PFSK-1 (cell line): ENCODE measurements at regions not wholly inside any gene's neighbourhood (a gene's known extent, or its start where the extent isn't known, plus 50 kb on each side); places are given as distances from the start of the nearest gene placed in this dataset.

ENCODE experiments used
- POLR2AphosphoS5 ChIP-seq: IDR thresholded peaks from 2 replicates; pipeline ENCODE4 v1.6.1; 2012; ENCODE audit warnings: low read depth, mild to moderate bottlenecking, control low read depth, low read length, moderate library complexity
- TAF1 ChIP-seq: IDR thresholded peaks from 2 replicates; pipeline ENCODE4 v1.6.1; 2012; ENCODE audit warnings: low read length, control low read depth, borderline replicate concordance; ENCODE audit not compliant: insufficient read depth

DNA sequence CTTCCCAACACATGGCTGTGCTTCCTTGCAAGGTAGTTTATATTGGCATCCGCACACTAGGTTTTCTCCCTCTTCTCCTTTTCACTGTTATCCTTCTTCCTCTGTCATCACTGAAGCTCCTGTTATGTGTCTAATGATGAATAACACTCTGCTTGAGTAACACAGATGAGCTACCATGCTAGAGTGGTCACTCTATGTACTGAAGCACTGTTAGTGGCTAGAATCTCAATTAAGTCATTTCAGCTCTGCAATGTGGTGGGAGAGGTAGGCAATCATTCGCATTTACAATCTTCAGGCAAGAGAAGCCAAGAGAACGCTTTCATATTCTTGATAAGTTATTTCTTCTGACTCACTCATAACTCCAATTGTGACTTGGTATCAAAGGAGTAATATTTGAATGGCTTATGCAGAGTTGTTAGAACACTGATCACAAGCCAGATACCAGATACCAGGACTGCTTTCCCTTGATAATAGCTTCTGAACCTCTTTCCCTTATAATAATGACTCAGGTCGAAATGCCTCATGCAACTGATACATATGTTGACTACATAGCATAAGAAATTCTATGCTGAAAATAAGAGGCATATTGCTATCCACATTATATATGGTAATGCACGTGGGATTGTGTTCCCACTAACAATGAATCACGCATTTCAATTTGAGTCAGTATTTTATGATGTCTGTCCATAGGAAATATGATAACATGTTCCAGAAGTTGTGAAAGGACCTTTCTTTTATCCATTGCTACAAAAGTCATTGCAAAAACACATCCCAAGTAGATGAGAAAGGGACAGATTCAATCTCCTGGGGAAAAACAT lies 158.0 kb upstream of the HS3ST3A1 start:
- TF ChIP-seq POLR2AphosphoS5, result no peak
- TF ChIP-seq TAF1, result no peak
